CD4-positive, alpha-beta T cell (primary cell): ENCODE measurements at regions not wholly inside any gene's neighbourhood (a gene's known extent, or its start where the extent isn't known, plus 50 kb on each side); places are given as distances from the start of the nearest gene placed in this dataset.

ENCODE experiments used
- ATAC-seq: fragments of 200-7000 bp; cut with Tn5 transposase; one replicate; pipeline ENCODE4 v1.10.0; 2022; ENCODE audit warnings: mild to moderate bottlenecking; ENCODE audit not compliant: poor library complexity
- CTCF ChIA-PET: fragments of 350-600 bp; sonication (Branson Sonifier 250); formaldehyde crosslinking; loops from one replicate; lab custom pipeline; 2021; ENCODE audit warnings: antibody characterized with exemption, inconsistent platforms; lab: Charles Lee
- POLR2A ChIA-PET: fragments of 350-600 bp; sonication (Branson Sonifier 250); formaldehyde crosslinking; loops from one replicate; lab custom pipeline; 2021; ENCODE audit warnings: antibody characterized with exemption, inconsistent platforms; lab: Charles Lee
- DNase-seq, 14 experiments: peaks; one replicate each; pipeline ENCODE4 v3.0.0-alpha.2; 2013 to 2020; ENCODE audit warnings: mixed read lengths in 2 of 14
- H3K27ac ChIP-seq, 2 donors: one replicate each; pipeline versions ENCODE4 v1.5.1 to v1.7.0; 2013; ENCODE audit warnings: low read length in 2 of 2, low read depth in 1 of 2, mild to moderate bottlenecking in 1 of 2
- H3K27me3 ChIP-seq, 2 experiments: 1 replicate in 1 of 2; 2 replicates in 1 of 2; pipeline versions ENCODE4 v1.6.1 to v1.7.0; 2013; ENCODE audit warnings: low read length in 2 of 2, control low read depth in 1 of 2, mild to moderate bottlenecking in 1 of 2, moderate library complexity in 1 of 2; ENCODE audit not compliant: insufficient read depth in 2 of 2, control insufficient read depth in 1 of 2
- H3K36me3 ChIP-seq: one replicate; pipeline ENCODE4 v1.6.1; 2013; ENCODE audit warnings: low read length, control low read depth; ENCODE audit not compliant: insufficient read depth
- H3K4me1 ChIP-seq: one replicate; pipeline ENCODE4 v1.6.1; 2013; ENCODE audit warnings: low read length, control low read depth; ENCODE audit not compliant: insufficient read depth
- H3K4me3 ChIP-seq: one replicate; pipeline ENCODE4 v1.5.1; 2013; ENCODE audit warnings: mild to moderate bottlenecking, low read length, moderate library complexity
- H3K9me3 ChIP-seq, 2 experiments: 1 replicate in 1 of 2; 2 replicates in 1 of 2; pipeline versions ENCODE4 v1.6.1 to v1.7.0; 2013; ENCODE audit warnings: low read length in 2 of 2, mild to moderate bottlenecking in 2 of 2, control low read depth in 1 of 2, moderate library complexity in 1 of 2; ENCODE audit not compliant: control insufficient read depth in 1 of 2, insufficient read depth in 1 of 2
- H3K27ac Mint-ChIP-seq: one replicate; pipeline ENCODE4 v1.8.0; 2020; ENCODE audit warnings: mixed read lengths
- H3K27me3 Mint-ChIP-seq: one replicate; pipeline ENCODE4 v1.8.0; 2021; ENCODE audit warnings: mixed read lengths
- H3K36me3 Mint-ChIP-seq: one replicate; pipeline ENCODE4 v1.8.0; 2021; ENCODE audit warnings: low read depth, mixed read lengths
- H3K4me1 Mint-ChIP-seq: one replicate; pipeline ENCODE4 v1.8.0; 2021; ENCODE audit warnings: low read depth, mixed read lengths
- H3K4me3 Mint-ChIP-seq: one replicate; pipeline ENCODE4 v1.8.0; 2020; ENCODE audit warnings: mild to moderate bottlenecking, mixed read lengths
- H3K9me3 Mint-ChIP-seq: one replicate; pipeline ENCODE4 v1.8.0; 2020; ENCODE audit warnings: mixed read lengths
- CTCF ChIP-seq: fragments of 200-600 bp; IDR thresholded peaks from one replicate; pipeline ENCODE4 v1.8.0; 2022; ENCODE audit warnings: antibody characterized with exemption, mild to moderate bottlenecking
- intact Hi-C, 2 experiments: fragments of 100-400 bp; cut with DNase I in 1 of 2; cut with micrococcal nuclease in 1 of 2; formaldehyde crosslinking; loops; one replicate each; pipeline versions ENCODE4 v1.15.1 to v1.9.0; 2023 to 2025; cut with DNase I, micrococcal nuclease

- no peak for TF ChIP-seq CTCF
- POLR2A ChIA-PET: no interaction called here
- no peaks in the 10 kb centered on the region for H3K36me3 Mint-ChIP-seq
These were observed 377.1 kb downstream of the FOXA2 start for GRCh38 chr20:22207280-22207679.

GRCh38 chr20:22204801-22205200, 379.6 kb downstream of the FOXA2 start:
- no peaks in the 10 kb centered on the region for H3K4me1 Mint-ChIP-seq
- intact Hi-C loops: no loop called here
- no peak overlapping the region for H3K4me3 Mint-ChIP-seq
- CTCF ChIA-PET: no interaction called here
- H3K9me3 ChIP-seq: peaks cover 0 to 3% of the 10 kb centered on the region in 2 experiments
- DNase-seq (no peak), ATAC-seq (no peak)
- H3K4me1 ChIP-seq: no peaks in the 10 kb centered on the region
- peaks cover 10% of the 10 kb centered on the region for H3K9me3 Mint-ChIP-seq
- no peaks in the 10 kb centered on the region for H3K27me3 ChIP-seq
- POLR2A ChIA-PET: no interaction called here
- no peak overlapping the region for H3K4me3 ChIP-seq
- H3K36me3 Mint-ChIP-seq: no peaks in the 10 kb centered on the region
- H3K27ac Mint-ChIP-seq: no peak overlapping the region
- no peaks in the 10 kb centered on the region for H3K36me3 ChIP-seq
- no peaks in the 10 kb centered on the region for H3K27me3 Mint-ChIP-seq
- H3K27ac ChIP-seq: no peak overlapping the region
- no peak for TF ChIP-seq CTCF

More at GRCh38 chr20:22207280-22207679, 377.1 kb downstream of the FOXA2 start:
- H3K27me3 ChIP-seq: no peaks in the 10 kb centered on the region
- CTCF ChIA-PET: no interaction called here
- H3K4me3 ChIP-seq: no peak overlapping the region
- H3K4me1 ChIP-seq: no peaks in the 10 kb centered on the region
- Mint-ChIP-seq H3K4me3 (no peak overlapping the region), H3K27me3 (no peaks in the 10 kb centered on the region), H3K27ac (no peak overlapping the region), H3K9me3 (peaks cover 7% of the 10 kb centered on the region), H3K4me1 (no peaks in the 10 kb centered on the region)
- no peaks in the 10 kb centered on the region for H3K36me3 ChIP-seq
- intact Hi-C loops: no loop called here
- no peak for DNase-seq
- no peak for ATAC-seq
- H3K9me3 ChIP-seq: peaks cover 0 to 3% of the 10 kb centered on the region in 2 experiments
- H3K27ac ChIP-seq: no peak overlapping the region

- intact Hi-C loops: no loop called here
- H3K27ac ChIP-seq: no peak overlapping the region
These were observed 402.2 kb downstream of the FOXA2 start for GRCh38 chr20:22182148-22182547.

More at GRCh38 chr20:22182148-22182547, 402.2 kb downstream of the FOXA2 start:
- POLR2A ChIA-PET: no interaction called here
- Histone ChIP-seq H3K4me1 (no peaks in the 10 kb centered on the region), H3K4me3 (no peak overlapping the region), H3K27me3 (no peaks in the 10 kb centered on the region), H3K9me3 (peaks cover 4 to 8% of the 10 kb centered on the region in 2 experiments), H3K36me3 (no peaks in the 10 kb centered on the region)
- no peak for TF ChIP-seq CTCF
- peaks cover 7% of the 10 kb centered on the region for H3K9me3 Mint-ChIP-seq
- H3K27ac Mint-ChIP-seq: no peak overlapping the region
- H3K4me3 Mint-ChIP-seq: no peak overlapping the region
- CTCF ChIA-PET: no interaction called here
- H3K27me3 Mint-ChIP-seq: no peaks in the 10 kb centered on the region
- no peaks in the 10 kb centered on the region for H3K36me3 Mint-ChIP-seq
- ATAC-seq (no peak), DNase-seq (no peak)
- H3K4me1 Mint-ChIP-seq: no peaks in the 10 kb centered on the region
